Fibroblast of lung (primary cell): ENCODE measurements at regions not wholly inside any gene's neighbourhood (a gene's known extent, or its start where the extent isn't known, plus 50 kb on each side); places are given as distances from the start of the nearest gene placed in this dataset.

ENCODE experiments used
- DNase-seq, 2 donors: peaks; one replicate each; pipeline versions ENCODE4 v3.0.0 to v3.0.0-alpha.2; 2010; ENCODE audit warnings: low read depth in 2 of 2
- H2AFZ ChIP-seq: 2 replicates; pipeline ENCODE4 v1.5.1; 2012; ENCODE audit warnings: low read length, control low read depth, inconsistent platforms
- H3K27ac ChIP-seq: 2 replicates; pipeline ENCODE4 v1.5.1; 2011; ENCODE audit warnings: low read length, control low read depth; ENCODE audit not compliant: insufficient read depth
- H3K27me3 ChIP-seq: 2 replicates; pipeline ENCODE4 v1.5.1; 2011; ENCODE audit warnings: mild to moderate bottlenecking, low read length; ENCODE audit not compliant: control insufficient read depth, insufficient read depth
- H3K36me3 ChIP-seq: 2 replicates; pipeline ENCODE4 v1.5.1; 2011; ENCODE audit warnings: low read length; ENCODE audit not compliant: control insufficient read depth, insufficient read depth
- H3K4me1 ChIP-seq: 2 replicates; pipeline ENCODE4 v1.5.1; 2011; ENCODE audit warnings: low read length; ENCODE audit not compliant: control insufficient read depth, insufficient read depth; ENCODE audit errors: extremely low read depth
- H3K4me2 ChIP-seq: 2 replicates; pipeline ENCODE4 v1.5.1; 2011; ENCODE audit warnings: low read length, control low read depth; ENCODE audit not compliant: insufficient read depth; ENCODE audit errors: extremely low read depth
- H3K4me3 ChIP-seq, 4 experiments: fragments of 200-600 bp in 1 of 4; sonication (generic) in 1 of 4; replicated peaks in 1 of 4; 2 replicates each; pipeline ENCODE4 v1.5.1; 2011 to 2016; ENCODE audit warnings: low read length in 4 of 4, low read depth in 3 of 4, mild to moderate bottlenecking in 3 of 4, control low read depth in 2 of 4, inconsistent platforms in 1 of 4, mixed read lengths in 1 of 4; ENCODE audit not compliant: insufficient read depth in 1 of 4; ENCODE audit errors: control extremely low read depth in 1 of 4
- H3K79me2 ChIP-seq: 2 replicates; pipeline ENCODE4 v1.5.1; 2012; ENCODE audit warnings: mild to moderate bottlenecking, low read length, inconsistent platforms; ENCODE audit not compliant: control insufficient read depth, insufficient read depth
- H3K9ac ChIP-seq: 2 replicates; pipeline ENCODE4 v1.5.1; 2011; ENCODE audit warnings: mild to moderate bottlenecking, low read length, control low read depth; ENCODE audit not compliant: insufficient read depth
- H3K9me3 ChIP-seq: 2 replicates; pipeline ENCODE4 v1.5.1; 2012; ENCODE audit warnings: low read depth, low read length; ENCODE audit not compliant: control insufficient read depth, insufficient read depth
- H4K20me1 ChIP-seq: 2 replicates; pipeline ENCODE4 v1.5.1; 2011; ENCODE audit warnings: low read length; ENCODE audit not compliant: control insufficient read depth, insufficient read depth; ENCODE audit errors: extremely low read depth
- EZH2 ChIP-seq: IDR thresholded peaks from 2 replicates; pipeline ENCODE4 v1.5.1; 2012; ENCODE audit warnings: low read length, control low read depth, mild to moderate bottlenecking; ENCODE audit errors: missing control alignments
- TF ChIP-seq, protein P1 (sequence below), 2 donors: IDR thresholded peaks in 1 of 2; conservative IDR thresholded peaks in 1 of 2; 1 replicate in 1 of 2; 2 replicates in 1 of 2; pipeline ENCODE4 v1.5.1; 2011 to 2012; ENCODE audit warnings: low read length in 2 of 2, control low read depth in 1 of 2, inconsistent platforms in 1 of 2, low read depth in 1 of 2, mild to moderate bottlenecking in 1 of 2

GRCh38 chr7:111663771-111664170 lies 101.5 kb upstream of the IMMP2L start:
- no peaks in the 10 kb centered on the region for H3K36me3 ChIP-seq
- no peaks in the 10 kb centered on the region for H4K20me1 ChIP-seq
- no peak overlapping the region for H3K9ac ChIP-seq
- no peaks in the 10 kb centered on the region for H3K9me3 ChIP-seq
- H3K79me2 ChIP-seq: no peaks in the 10 kb centered on the region
- no peak for TF ChIP-seq EZH2
- TF ChIP-seq, protein P1, sequence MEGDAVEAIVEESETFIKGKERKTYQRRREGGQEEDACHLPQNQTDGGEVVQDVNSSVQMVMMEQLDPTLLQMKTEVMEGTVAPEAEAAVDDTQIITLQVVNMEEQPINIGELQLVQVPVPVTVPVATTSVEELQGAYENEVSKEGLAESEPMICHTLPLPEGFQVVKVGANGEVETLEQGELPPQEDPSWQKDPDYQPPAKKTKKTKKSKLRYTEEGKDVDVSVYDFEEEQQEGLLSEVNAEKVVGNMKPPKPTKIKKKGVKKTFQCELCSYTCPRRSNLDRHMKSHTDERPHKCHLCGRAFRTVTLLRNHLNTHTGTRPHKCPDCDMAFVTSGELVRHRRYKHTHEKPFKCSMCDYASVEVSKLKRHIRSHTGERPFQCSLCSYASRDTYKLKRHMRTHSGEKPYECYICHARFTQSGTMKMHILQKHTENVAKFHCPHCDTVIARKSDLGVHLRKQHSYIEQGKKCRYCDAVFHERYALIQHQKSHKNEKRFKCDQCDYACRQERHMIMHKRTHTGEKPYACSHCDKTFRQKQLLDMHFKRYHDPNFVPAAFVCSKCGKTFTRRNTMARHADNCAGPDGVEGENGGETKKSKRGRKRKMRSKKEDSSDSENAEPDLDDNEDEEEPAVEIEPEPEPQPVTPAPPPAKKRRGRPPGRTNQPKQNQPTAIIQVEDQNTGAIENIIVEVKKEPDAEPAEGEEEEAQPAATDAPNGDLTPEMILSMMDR (conservative IDR thresholded peaks at IDR 0.05 in 1 of 2, IDR thresholded peaks at IDR 0.05 in 1 of 2; ENCODE audit: low read depth in 1 of 2, low read length in 2 of 2): no peak
- H3K27ac ChIP-seq: no peak overlapping the region
- H3K4me3 ChIP-seq: no peak overlapping the region
- H3K27me3 ChIP-seq: no peaks in the 10 kb centered on the region
- no peak overlapping the region for H3K4me2 ChIP-seq
- no peaks in the 10 kb centered on the region for H3K4me1 ChIP-seq
- DNase-seq: no peak
- H2AFZ ChIP-seq: no peak overlapping the region

GRCh38 chr7:111662386-111662785 lies 100.1 kb upstream of the IMMP2L start:
- no peaks in the 10 kb centered on the region for H3K79me2 ChIP-seq
- no peak overlapping the region for H2AFZ ChIP-seq
- TF ChIP-seq, protein P1 (conservative IDR thresholded peaks at IDR 0.05 in 1 of 2, IDR thresholded peaks at IDR 0.05 in 1 of 2; ENCODE audit: low read depth in 1 of 2, low read length in 2 of 2): no peak
- no peak for DNase-seq
- H3K4me1 ChIP-seq: no peaks in the 10 kb centered on the region
- no peak overlapping the region for H3K4me3 ChIP-seq
- H3K27ac ChIP-seq: no peak overlapping the region
- no peak overlapping the region for H3K9ac ChIP-seq
- H3K4me2 ChIP-seq: no peak overlapping the region
- no peaks in the 10 kb centered on the region for H3K36me3 ChIP-seq
- H3K27me3 ChIP-seq: no peaks in the 10 kb centered on the region
- no peaks in the 10 kb centered on the region for H4K20me1 ChIP-seq
- H3K9me3 ChIP-seq: no peaks in the 10 kb centered on the region

DNA sequence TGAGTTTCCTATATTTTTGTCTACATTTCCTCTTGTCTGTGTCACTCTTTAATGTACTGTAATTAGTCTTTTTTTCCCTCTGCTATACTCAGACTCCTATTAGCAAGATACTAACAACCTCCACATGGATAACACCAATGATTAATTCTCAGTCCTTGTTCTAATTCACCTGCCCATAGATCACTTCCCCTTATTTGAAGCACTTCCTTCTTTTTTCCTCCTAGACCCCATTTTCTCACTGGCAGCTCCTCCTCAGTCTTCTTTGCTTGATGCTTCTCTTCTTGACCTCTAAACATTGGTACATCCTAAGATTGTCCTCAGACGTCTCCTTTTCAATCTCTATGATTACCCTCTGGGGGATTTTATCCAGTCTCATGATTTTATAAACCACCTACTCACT lies 98.2 kb upstream of the IMMP2L start:
- H3K4me3 ChIP-seq: no peak overlapping the region
- no peaks in the 10 kb centered on the region for H3K27me3 ChIP-seq
- no peak overlapping the region for H2AFZ ChIP-seq
- no peak overlapping the region for H3K9ac ChIP-seq
- H3K27ac ChIP-seq: no peak overlapping the region
- no peaks in the 10 kb centered on the region for H4K20me1 ChIP-seq
- no peaks in the 10 kb centered on the region for H3K79me2 ChIP-seq
- H3K36me3 ChIP-seq: no peaks in the 10 kb centered on the region
- no peaks in the 10 kb centered on the region for H3K4me1 ChIP-seq
- DNase-seq: no peak
- no peaks in the 10 kb centered on the region for H3K9me3 ChIP-seq
- TF ChIP-seq, protein P1 (conservative IDR thresholded peaks at IDR 0.05 in 1 of 2, IDR thresholded peaks at IDR 0.05 in 1 of 2; ENCODE audit: low read depth in 1 of 2, low read length in 2 of 2): no peak
- H3K4me2 ChIP-seq: no peak overlapping the region
